DND-41 (cell line): ENCODE measurements at regions not wholly inside any gene's neighbourhood (a gene's known extent, or its start where the extent isn't known, plus 50 kb on each side); places are given as distances from the start of the nearest gene placed in this dataset.

Experiments
- EZH2 ChIP-seq: IDR thresholded peaks from 3 replicates; pipeline ENCODE4 v1.6.1; 2012; ENCODE audit warnings: borderline replicate concordance, low read depth, mild to moderate bottlenecking, moderate library complexity, low read length, inconsistent platforms; ENCODE audit not compliant: severe bottlenecking
- TF ChIP-seq, protein P1 (sequence below): IDR thresholded peaks from 2 replicates; pipeline ENCODE4 v1.5.1; 2012; ENCODE audit warnings: borderline replicate concordance, low read length, moderate library complexity, mild to moderate bottlenecking; ENCODE audit not compliant: poor library complexity, severe bottlenecking; ENCODE audit errors: extremely low read depth

DNA sequence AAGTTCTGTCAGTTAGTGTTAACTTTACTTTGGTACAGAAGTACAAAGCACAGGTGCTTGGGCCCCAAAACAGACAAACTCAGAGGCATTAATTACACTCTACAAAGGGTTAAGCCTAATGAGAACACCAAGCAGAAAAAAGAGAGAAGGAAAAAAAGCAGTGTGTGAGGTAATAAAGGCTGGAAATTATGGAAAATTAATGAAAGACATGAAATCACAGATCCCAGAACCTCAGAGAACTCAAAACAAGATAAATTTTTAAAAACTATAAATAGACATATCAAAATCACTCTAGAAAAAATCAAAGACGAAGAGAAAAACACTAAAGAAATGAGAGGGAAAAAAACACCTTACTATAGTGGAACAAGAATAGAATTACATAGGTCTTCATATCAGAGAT is 354.2 kb upstream of the ADAMTS16 start:
- TF ChIP-seq, protein P1, sequence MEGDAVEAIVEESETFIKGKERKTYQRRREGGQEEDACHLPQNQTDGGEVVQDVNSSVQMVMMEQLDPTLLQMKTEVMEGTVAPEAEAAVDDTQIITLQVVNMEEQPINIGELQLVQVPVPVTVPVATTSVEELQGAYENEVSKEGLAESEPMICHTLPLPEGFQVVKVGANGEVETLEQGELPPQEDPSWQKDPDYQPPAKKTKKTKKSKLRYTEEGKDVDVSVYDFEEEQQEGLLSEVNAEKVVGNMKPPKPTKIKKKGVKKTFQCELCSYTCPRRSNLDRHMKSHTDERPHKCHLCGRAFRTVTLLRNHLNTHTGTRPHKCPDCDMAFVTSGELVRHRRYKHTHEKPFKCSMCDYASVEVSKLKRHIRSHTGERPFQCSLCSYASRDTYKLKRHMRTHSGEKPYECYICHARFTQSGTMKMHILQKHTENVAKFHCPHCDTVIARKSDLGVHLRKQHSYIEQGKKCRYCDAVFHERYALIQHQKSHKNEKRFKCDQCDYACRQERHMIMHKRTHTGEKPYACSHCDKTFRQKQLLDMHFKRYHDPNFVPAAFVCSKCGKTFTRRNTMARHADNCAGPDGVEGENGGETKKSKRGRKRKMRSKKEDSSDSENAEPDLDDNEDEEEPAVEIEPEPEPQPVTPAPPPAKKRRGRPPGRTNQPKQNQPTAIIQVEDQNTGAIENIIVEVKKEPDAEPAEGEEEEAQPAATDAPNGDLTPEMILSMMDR: no peak
- no peak for TF ChIP-seq EZH2
